Endothelial cell of umbilical vein (primary cell): ENCODE measurements at regions not wholly inside any gene's neighbourhood (a gene's known extent, or its start where the extent isn't known, plus 50 kb on each side); places are given as distances from the start of the nearest gene placed in this dataset.

Source experiments
- EZH2 ChIP-seq: IDR thresholded peaks from 2 replicates; pipeline ENCODE4 v1.6.1; 2012; ENCODE audit warnings: borderline replicate concordance, low read depth, mild to moderate bottlenecking, moderate library complexity, low read length, inconsistent platforms; ENCODE audit not compliant: severe bottlenecking
- JUN ChIP-seq: IDR thresholded peaks from 2 replicates; pipeline ENCODE4 v1.6.1; 2011; ENCODE audit warnings: borderline replicate concordance, low read depth; ENCODE audit not compliant: insufficient read length, insufficient read depth
- MYC ChIP-seq: IDR thresholded peaks from one replicate; pipeline ENCODE4 v1.6.1; 2011; ENCODE audit warnings: mild to moderate bottlenecking, low read depth, low read length
- POLR2A ChIP-seq: IDR thresholded peaks from 2 replicates; pipeline ENCODE4 v1.6.1; 2012; ENCODE audit warnings: low read depth, mild to moderate bottlenecking, control low read depth, low read length
- POLR2AphosphoS5 ChIP-seq: IDR thresholded peaks from 2 replicates; pipeline ENCODE4 v1.6.1; 2012; ENCODE audit warnings: low read depth, mild to moderate bottlenecking, control low read depth, low read length, moderate library complexity; ENCODE audit not compliant: insufficient read depth
- TF ChIP-seq, protein P1 (sequence below), 2 donors: IDR thresholded peaks; 1 replicate in 1 of 2; 2 replicates in 1 of 2; pipeline ENCODE4 v1.5.1; 2011; ENCODE audit warnings: low read length in 2 of 2, mild to moderate bottlenecking in 2 of 2, moderate library complexity in 2 of 2, control low read depth in 1 of 2, inconsistent platforms in 1 of 2, low read depth in 1 of 2; ENCODE audit not compliant: insufficient read depth in 1 of 2; ENCODE audit errors: extremely low read depth in 1 of 2

GRCh38 chr6:25017932-25018567 is 82.3 kb upstream of the RIPOR2 start:
- TF ChIP-seq, protein P1, sequence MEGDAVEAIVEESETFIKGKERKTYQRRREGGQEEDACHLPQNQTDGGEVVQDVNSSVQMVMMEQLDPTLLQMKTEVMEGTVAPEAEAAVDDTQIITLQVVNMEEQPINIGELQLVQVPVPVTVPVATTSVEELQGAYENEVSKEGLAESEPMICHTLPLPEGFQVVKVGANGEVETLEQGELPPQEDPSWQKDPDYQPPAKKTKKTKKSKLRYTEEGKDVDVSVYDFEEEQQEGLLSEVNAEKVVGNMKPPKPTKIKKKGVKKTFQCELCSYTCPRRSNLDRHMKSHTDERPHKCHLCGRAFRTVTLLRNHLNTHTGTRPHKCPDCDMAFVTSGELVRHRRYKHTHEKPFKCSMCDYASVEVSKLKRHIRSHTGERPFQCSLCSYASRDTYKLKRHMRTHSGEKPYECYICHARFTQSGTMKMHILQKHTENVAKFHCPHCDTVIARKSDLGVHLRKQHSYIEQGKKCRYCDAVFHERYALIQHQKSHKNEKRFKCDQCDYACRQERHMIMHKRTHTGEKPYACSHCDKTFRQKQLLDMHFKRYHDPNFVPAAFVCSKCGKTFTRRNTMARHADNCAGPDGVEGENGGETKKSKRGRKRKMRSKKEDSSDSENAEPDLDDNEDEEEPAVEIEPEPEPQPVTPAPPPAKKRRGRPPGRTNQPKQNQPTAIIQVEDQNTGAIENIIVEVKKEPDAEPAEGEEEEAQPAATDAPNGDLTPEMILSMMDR (IDR thresholded peaks at IDR 0.05; ENCODE audit: extremely low read depth in 1 of 2, insufficient read depth in 1 of 2, low read depth in 1 of 2, low read length in 2 of 2) = peak; percentile 39 to 40
- TF ChIP-seq MYC (no peak), EZH2 (no peak), POLR2A (no peak), JUN (no peak), POLR2AphosphoS5 (no peak)
